MM.1S (cell line): ENCODE measurements at regions not wholly inside any gene's neighbourhood (a gene's known extent, or its start where the extent isn't known, plus 50 kb on each side); places are given as distances from the start of the nearest gene placed in this dataset.

ENCODE experiments used
- DNase-seq: peaks from one replicate; pipeline ENCODE4 v3.0.0-alpha.2; 2015
- H2AFZ ChIP-seq: fragments of 300-600 bp; sonication (generic); 2 replicates; pipeline ENCODE4 v1.6.0; 2016; ENCODE audit warnings: antibody characterized with exemption, low read length
- H3F3A ChIP-seq: fragments of 300-600 bp; sonication (generic); 2 replicates; pipeline ENCODE4 v1.6.1; 2016; ENCODE audit warnings: mild to moderate bottlenecking, antibody characterized with exemption, low read length, moderate library complexity, mixed read lengths; ENCODE audit not compliant: insufficient read depth
- H3K27ac ChIP-seq: fragments of 300-600 bp; sonication (generic); 2 replicates; pipeline ENCODE4 v1.5.1; 2016; ENCODE audit warnings: mild to moderate bottlenecking, low read length
- H3K27me3 ChIP-seq: fragments of 300-600 bp; sonication (generic); replicated peaks from 2 replicates; pipeline ENCODE4 v1.6.0; 2016; ENCODE audit warnings: low read length; ENCODE audit not compliant: insufficient read depth
- H3K36me3 ChIP-seq: fragments of 300-600 bp; sonication (generic); replicated peaks from 2 replicates; pipeline ENCODE4 v1.6.1; 2016; ENCODE audit warnings: mild to moderate bottlenecking, low read length, mixed read lengths; ENCODE audit not compliant: insufficient read depth
- H3K4me1 ChIP-seq: fragments of 300-600 bp; sonication (generic); 2 replicates; pipeline ENCODE4 v1.6.1; 2016; ENCODE audit warnings: low read length, mixed read lengths
- H3K4me2 ChIP-seq: fragments of 300-600 bp; sonication (generic); 2 replicates; pipeline ENCODE4 v1.6.0; 2016; ENCODE audit warnings: low read depth, low read length
- H3K4me3 ChIP-seq: fragments of 300-600 bp; sonication (generic); 2 replicates; pipeline ENCODE4 v1.5.1; 2016; ENCODE audit warnings: low read length, mixed read lengths
- H3K79me2 ChIP-seq: fragments of 300-600 bp; sonication (generic); 2 replicates; pipeline ENCODE4 v1.6.1; 2016; ENCODE audit warnings: mixed run types, low read length, mixed read lengths
- H3K9ac ChIP-seq: fragments of 300-600 bp; sonication (generic); 2 replicates; pipeline ENCODE4 v1.6.1; 2016; ENCODE audit warnings: low read length, mixed read lengths
- H3K9me2 ChIP-seq: fragments of 300-600 bp; sonication (generic); replicated peaks from 2 replicates; pipeline ENCODE4 v1.6.1; 2016; ENCODE audit warnings: mild to moderate bottlenecking, low read length, mixed read lengths; ENCODE audit not compliant: insufficient read depth
- H3K9me3 ChIP-seq: fragments of 300-600 bp; sonication (generic); replicated peaks from 2 replicates; pipeline ENCODE4 v1.6.1; 2016; ENCODE audit warnings: mild to moderate bottlenecking, low read length, mixed read lengths; ENCODE audit not compliant: insufficient read depth
- H4K20me1 ChIP-seq: fragments of 300-600 bp; sonication (generic); 2 replicates; pipeline ENCODE4 v1.6.1; 2016; ENCODE audit warnings: mild to moderate bottlenecking, low read length, moderate library complexity, mixed read lengths; ENCODE audit not compliant: insufficient read depth
- CTCF ChIP-seq: fragments of 300-600 bp; sonication (generic); IDR thresholded peaks from 2 replicates; pipeline ENCODE4 v1.5.1; 2016; ENCODE audit warnings: antibody characterized with exemption, low read length, mixed read lengths
- EZH2 ChIP-seq: fragments of 300-600 bp; sonication (generic); optimal IDR thresholded peaks from 2 replicates; pipeline ENCODE3; 2017; ENCODE audit warnings: low read depth, mild to moderate bottlenecking, antibody characterized with exemption, low read length, mixed read lengths
- EZH2phosphoT487 ChIP-seq: fragments of 300-600 bp; sonication (generic); IDR thresholded peaks from 2 replicates; pipeline ENCODE4 v1.6.1; 2018; ENCODE audit warnings: antibody characterized with exemption, low read length

GRCh38 chr3:106836906-106837305 is 540.3 kb upstream of the CCDC54 start:
- Histone ChIP-seq H4K20me1 (no peaks in the 10 kb centered on the region), H2AFZ (no peak overlapping the region)

GRCh38 chr3:106837616-106838015 is 539.6 kb upstream of the CCDC54 start:
- Histone ChIP-seq H3K79me2 (no peaks in the 10 kb centered on the region), H4K20me1 (no peaks in the 10 kb centered on the region), H3K4me3 (no peak overlapping the region), H3F3A (no peaks in the 10 kb centered on the region), H3K9me3 (no peaks in the 10 kb centered on the region), H3K9ac (no peak overlapping the region), H3K36me3 (no peaks in the 10 kb centered on the region), H3K4me2 (no peak overlapping the region), H3K4me1 (no peaks in the 10 kb centered on the region), H3K27me3 (no peaks in the 10 kb centered on the region), H2AFZ (no peak overlapping the region), H3K27ac (no peak overlapping the region), H3K9me2 (no peaks in the 10 kb centered on the region)
- no peak for DNase-seq
- TF ChIP-seq CTCF (no peak), EZH2phosphoT487 (no peak), EZH2 (no peak)

More at GRCh38 chr3:106836906-106837305, 540.3 kb upstream of the CCDC54 start:
- TF ChIP-seq CTCF = no peak
- no peak for TF ChIP-seq EZH2
- TF ChIP-seq EZH2phosphoT487 = no peak
- H3K4me1 ChIP-seq = no peaks in the 10 kb centered on the region
- no peak overlapping the region for H3K27ac ChIP-seq
- no peaks in the 10 kb centered on the region for H3F3A ChIP-seq
- H3K9me3 ChIP-seq = no peaks in the 10 kb centered on the region
- H3K4me2 ChIP-seq = no peak overlapping the region
- no peak for DNase-seq
- H3K27me3 ChIP-seq = no peaks in the 10 kb centered on the region
- H3K79me2 ChIP-seq = no peaks in the 10 kb centered on the region
- no peak overlapping the region for H3K9ac ChIP-seq
- no peaks in the 10 kb centered on the region for H3K36me3 ChIP-seq
- H3K9me2 ChIP-seq = no peaks in the 10 kb centered on the region
- no peak overlapping the region for H3K4me3 ChIP-seq

GRCh38 chr3:106839576-106840280 is 537.5 kb upstream of the CCDC54 start:
- H3K36me3 ChIP-seq = no peaks in the 10 kb centered on the region
- no peaks in the 10 kb centered on the region for H3K4me1 ChIP-seq
- H2AFZ ChIP-seq = no peak overlapping the region
- no peaks in the 10 kb centered on the region for H4K20me1 ChIP-seq
- no peak for TF ChIP-seq EZH2
- no peak for TF ChIP-seq EZH2phosphoT487
- TF ChIP-seq CTCF = no peak
- no peak overlapping the region for H3K27ac ChIP-seq
- no peaks in the 10 kb centered on the region for H3K27me3 ChIP-seq
- no peaks in the 10 kb centered on the region for H3K9me2 ChIP-seq
- no peak overlapping the region for H3K4me2 ChIP-seq
- no peaks in the 10 kb centered on the region for H3K79me2 ChIP-seq
- H3K4me3 ChIP-seq = no peak overlapping the region
- H3F3A ChIP-seq = no peaks in the 10 kb centered on the region
- DNase-seq = no peak
- no peak overlapping the region for H3K9ac ChIP-seq
- no peaks in the 10 kb centered on the region for H3K9me3 ChIP-seq
